ENCODE measurements at regions not wholly inside any gene's neighbourhood (a gene's known extent, or its start where the extent isn't known, plus 50 kb on each side); places are given as distances from the start of the nearest gene placed in this dataset.

DNA sequence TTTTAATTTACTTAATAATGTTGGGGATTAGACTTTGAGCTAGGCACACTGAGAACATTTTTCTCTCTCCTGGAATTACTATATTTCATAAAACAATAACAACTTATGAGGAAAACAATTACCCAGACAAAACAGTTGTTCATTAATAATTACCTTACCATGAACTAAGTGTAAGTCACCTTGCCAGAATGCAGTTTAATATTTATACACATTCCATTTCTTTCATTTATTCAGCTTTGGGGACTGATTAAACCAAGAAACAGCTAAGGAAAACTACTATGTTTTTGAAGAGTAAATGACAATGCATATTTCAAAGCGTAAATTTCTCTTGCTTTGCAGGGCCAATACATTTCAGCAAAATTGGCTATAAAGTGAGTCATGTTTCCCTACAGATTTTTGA lies 616.2 kb downstream of the PRELID2 start:
- no peak for DNase-seq (ENCODE audit: low spot score)
- WGBS (ENCODE audit: low lambda C conversion rate), result 0% methylated on average over 1 of the region's 1 CpG
- Histone ChIP-seq H3K79me2 (ENCODE audit: insufficient read depth, low read length) (no peaks in the 10 kb centered on the region), H3K4me2 (ENCODE audit: low read depth, low read length) (no peak overlapping the region), H3K4me3 (replicated peaks in 1 of 3; ENCODE audit: insufficient read depth in 1 of 3, low read depth in 2 of 3, low read length in 3 of 3) (no peak overlapping the region), H4K20me1 (ENCODE audit: insufficient read depth, low read length) (no peaks in the 10 kb centered on the region), H3K4me1 (ENCODE audit: insufficient read depth, low read length) (no peaks in the 10 kb centered on the region), H3K9ac (ENCODE audit: insufficient read depth, low read depth, low read length) (no peak overlapping the region), H2AFZ (ENCODE audit: low read length) (no peak overlapping the region), H3K27me3 (ENCODE audit: control insufficient read depth in 1 of 2, insufficient read depth in 2 of 2, low read length in 2 of 2) (no peaks in the 10 kb centered on the region), H3K9me3 (ENCODE audit: low read length) (no peaks in the 10 kb centered on the region), H3K36me3 (replicated peaks in 1 of 2; ENCODE audit: control insufficient read depth in 1 of 2, insufficient read depth in 2 of 2, low read length in 2 of 2) (no peaks in the 10 kb centered on the region), H3K27ac (ENCODE audit: extremely low read length, insufficient read depth, low read length) (no peak overlapping the region)
- intact Hi-C loops (cut with micrococcal nuclease; ENCODE audit: unreplicated experiment) (no loop called here), in situ Hi-C loops (cut with HindIII; ENCODE audit: extremely low pct_ligation_motif_present, low pct_unique_long_range_greater_than_20kb) (no loop called here)
- no peak for FAIRE-seq
- ATAC-seq, result no peak
- CTCF ChIA-PET (ENCODE audit: low intra/inter-chr PET ratio, low total read pairs), result no interaction called here
- no TSS peak for BruUV-seq (replicated peaks)
- POLR2A ChIA-PET, result no interaction called here
- TF ChIP-seq ZNF75D (CRISPR knock-in tag; IDR thresholded peaks at IDR 0.05; ENCODE audit: borderline replicate concordance), result no peak
- TF ChIP-seq, protein P1, sequence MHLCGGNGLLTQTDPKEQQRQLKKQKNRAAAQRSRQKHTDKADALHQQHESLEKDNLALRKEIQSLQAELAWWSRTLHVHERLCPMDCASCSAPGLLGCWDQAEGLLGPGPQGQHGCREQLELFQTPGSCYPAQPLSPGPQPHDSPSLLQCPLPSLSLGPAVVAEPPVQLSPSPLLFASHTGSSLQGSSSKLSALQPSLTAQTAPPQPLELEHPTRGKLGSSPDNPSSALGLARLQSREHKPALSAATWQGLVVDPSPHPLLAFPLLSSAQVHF (CRISPR knock-in tag; IDR thresholded peaks at IDR 0.05), result no peak
- no peak for TF ChIP-seq ZFP36L1 (CRISPR knock-in tag; IDR thresholded peaks at IDR 0.05)
- TF ChIP-seq CC2D1A (CRISPR knock-in tag; IDR thresholded peaks at IDR 0.05), result no peak
- no peak for TF ChIP-seq ZSCAN29 (CRISPR knock-in tag; conservative IDR thresholded peaks at IDR 0.05)
- no peak for TF ChIP-seq ASH2L (IDR thresholded peaks at IDR 0.05; ENCODE audit: insufficient read length, low read depth, low read length)
- no peak for TF ChIP-seq KDM5B (CRISPR knock-in tag; IDR thresholded peaks at IDR 0.05; ENCODE audit: borderline replicate concordance)
- no peak for TF ChIP-seq KDM1A (CRISPR knock-in tag; IDR thresholded peaks at IDR 0.05)
- TF ChIP-seq YEATS4 (CRISPR knock-in tag; IDR thresholded peaks at IDR 0.05; ENCODE audit: borderline replicate concordance), result no peak
- no peak for TF ChIP-seq ZNF232 (CRISPR knock-in tag; IDR thresholded peaks at IDR 0.05; ENCODE audit: borderline replicate concordance)
- TF ChIP-seq, protein P2, sequence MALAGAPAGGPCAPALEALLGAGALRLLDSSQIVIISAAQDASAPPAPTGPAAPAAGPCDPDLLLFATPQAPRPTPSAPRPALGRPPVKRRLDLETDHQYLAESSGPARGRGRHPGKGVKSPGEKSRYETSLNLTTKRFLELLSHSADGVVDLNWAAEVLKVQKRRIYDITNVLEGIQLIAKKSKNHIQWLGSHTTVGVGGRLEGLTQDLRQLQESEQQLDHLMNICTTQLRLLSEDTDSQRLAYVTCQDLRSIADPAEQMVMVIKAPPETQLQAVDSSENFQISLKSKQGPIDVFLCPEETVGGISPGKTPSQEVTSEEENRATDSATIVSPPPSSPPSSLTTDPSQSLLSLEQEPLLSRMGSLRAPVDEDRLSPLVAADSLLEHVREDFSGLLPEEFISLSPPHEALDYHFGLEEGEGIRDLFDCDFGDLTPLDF (CRISPR knock-in tag; IDR thresholded peaks at IDR 0.05), result no peak
- TF ChIP-seq, protein P3, sequence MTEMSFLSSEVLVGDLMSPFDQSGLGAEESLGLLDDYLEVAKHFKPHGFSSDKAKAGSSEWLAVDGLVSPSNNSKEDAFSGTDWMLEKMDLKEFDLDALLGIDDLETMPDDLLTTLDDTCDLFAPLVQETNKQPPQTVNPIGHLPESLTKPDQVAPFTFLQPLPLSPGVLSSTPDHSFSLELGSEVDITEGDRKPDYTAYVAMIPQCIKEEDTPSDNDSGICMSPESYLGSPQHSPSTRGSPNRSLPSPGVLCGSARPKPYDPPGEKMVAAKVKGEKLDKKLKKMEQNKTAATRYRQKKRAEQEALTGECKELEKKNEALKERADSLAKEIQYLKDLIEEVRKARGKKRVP (CRISPR knock-in tag; IDR thresholded peaks at IDR 0.05), result no peak
- TF ChIP-seq POLR2G (IDR thresholded peaks at IDR 0.05; ENCODE audit: low read depth, low read length), result no peak
- no peak for TF ChIP-seq HOXD1 (CRISPR knock-in tag; IDR thresholded peaks at IDR 0.05)
- TF ChIP-seq HNRNPL (IDR thresholded peaks at IDR 0.05; ENCODE audit: low read depth, low read length), result no peak
- TF ChIP-seq NR3C1 (CRISPR knock-in tag; IDR thresholded peaks at IDR 0.05), result no peak

All from HepG2 (cell line).